22Rv1 (cell line): ENCODE measurements at regions not wholly inside any gene's neighbourhood (a gene's known extent, or its start where the extent isn't known, plus 50 kb on each side); places are given as distances from the start of the nearest gene placed in this dataset.
"Not testable (repeated sequence)": the region's sequence is repeated elsewhere in the genome, so short reads cannot be mapped to it uniquely, and the experiment has no call there.

ENCODE experiments used
- H3K27ac ChIP-seq: fragments of 450-650 bp; 2 replicates; pipeline ENCODE4 v1.5.1; 2017
- ZFX ChIP-seq: fragments of 450-650 bp; IDR thresholded peaks from 2 replicates; pipeline ENCODE4 v1.6.1; 2017; ENCODE audit warnings: antibody characterized with exemption, borderline replicate concordance
- TF ChIP-seq, protein P1 (sequence below): fragments of 450-650 bp; IDR thresholded peaks from 2 replicates; pipeline ENCODE4 v1.5.1; 2017; ENCODE audit warnings: mild to moderate bottlenecking

DNA sequence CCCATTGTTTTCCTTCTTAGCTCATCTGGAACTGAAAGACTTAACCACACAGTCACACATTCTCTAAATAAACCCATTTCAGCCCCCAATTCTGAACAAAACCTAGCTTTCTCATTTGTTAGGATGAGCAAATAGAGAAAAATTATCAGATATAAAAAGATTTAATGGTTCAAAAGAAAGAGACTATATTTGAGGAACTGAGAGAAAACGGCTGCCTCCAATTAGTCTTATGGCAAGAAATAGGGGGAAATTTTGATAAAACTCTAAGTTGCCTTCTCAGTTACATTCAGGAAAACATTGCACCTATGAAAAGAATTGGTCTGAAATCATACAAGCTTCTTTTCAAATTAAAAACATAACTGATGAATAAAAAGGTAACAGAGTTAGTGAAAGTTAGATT is 63.7 kb upstream of the ALDH1B1 start:
- TF ChIP-seq ZFX = no peak
- TF ChIP-seq, protein P1, sequence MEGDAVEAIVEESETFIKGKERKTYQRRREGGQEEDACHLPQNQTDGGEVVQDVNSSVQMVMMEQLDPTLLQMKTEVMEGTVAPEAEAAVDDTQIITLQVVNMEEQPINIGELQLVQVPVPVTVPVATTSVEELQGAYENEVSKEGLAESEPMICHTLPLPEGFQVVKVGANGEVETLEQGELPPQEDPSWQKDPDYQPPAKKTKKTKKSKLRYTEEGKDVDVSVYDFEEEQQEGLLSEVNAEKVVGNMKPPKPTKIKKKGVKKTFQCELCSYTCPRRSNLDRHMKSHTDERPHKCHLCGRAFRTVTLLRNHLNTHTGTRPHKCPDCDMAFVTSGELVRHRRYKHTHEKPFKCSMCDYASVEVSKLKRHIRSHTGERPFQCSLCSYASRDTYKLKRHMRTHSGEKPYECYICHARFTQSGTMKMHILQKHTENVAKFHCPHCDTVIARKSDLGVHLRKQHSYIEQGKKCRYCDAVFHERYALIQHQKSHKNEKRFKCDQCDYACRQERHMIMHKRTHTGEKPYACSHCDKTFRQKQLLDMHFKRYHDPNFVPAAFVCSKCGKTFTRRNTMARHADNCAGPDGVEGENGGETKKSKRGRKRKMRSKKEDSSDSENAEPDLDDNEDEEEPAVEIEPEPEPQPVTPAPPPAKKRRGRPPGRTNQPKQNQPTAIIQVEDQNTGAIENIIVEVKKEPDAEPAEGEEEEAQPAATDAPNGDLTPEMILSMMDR = no peak
- no peak overlapping the region for H3K27ac ChIP-seq

DNA sequence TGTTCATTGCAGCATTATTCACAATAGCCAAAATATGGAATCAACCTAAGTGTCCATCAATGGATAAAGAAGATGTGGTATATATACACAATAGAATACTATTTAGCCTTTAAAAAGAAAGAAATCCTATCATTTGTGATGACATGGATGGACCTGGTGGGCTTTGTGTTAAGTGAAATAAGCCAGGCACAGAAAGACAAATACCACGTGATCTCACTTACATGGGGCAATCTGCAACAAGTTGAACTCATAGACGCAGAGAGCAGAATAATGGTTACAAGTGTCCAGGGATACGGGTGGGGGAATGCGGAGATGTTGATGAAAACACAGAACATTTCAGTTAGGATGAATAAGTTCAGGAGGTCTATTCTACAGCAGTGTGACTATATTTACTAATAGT is 66.4 kb upstream of the ALDH1B1 start:
- no peak overlapping the region for H3K27ac ChIP-seq
- TF ChIP-seq ZFX = no peak
- TF ChIP-seq, protein P1 = no peak

DNA sequence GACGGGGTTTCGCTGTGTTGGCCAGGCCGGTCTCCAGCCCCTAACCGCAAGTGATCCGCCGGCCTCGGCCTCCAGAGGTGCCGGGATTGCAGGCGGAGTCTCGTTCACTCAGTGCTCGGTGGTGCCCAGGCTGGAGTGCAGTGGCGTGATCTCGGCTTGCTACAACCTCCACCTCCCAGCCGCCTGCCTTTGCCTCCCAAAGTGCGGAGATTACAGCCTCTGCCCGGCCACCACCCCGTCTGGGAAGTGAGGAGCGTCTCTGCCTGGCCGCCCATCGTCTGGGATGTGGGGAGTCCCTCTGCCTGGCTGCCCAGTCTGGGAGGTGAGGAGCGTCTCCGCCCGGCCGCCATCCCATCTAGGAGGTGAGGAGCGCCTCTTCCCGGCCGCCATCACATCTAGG is 68.3 kb upstream of the ALDH1B1 start:
- not testable (repeated sequence) for H3K27ac ChIP-seq

DNA sequence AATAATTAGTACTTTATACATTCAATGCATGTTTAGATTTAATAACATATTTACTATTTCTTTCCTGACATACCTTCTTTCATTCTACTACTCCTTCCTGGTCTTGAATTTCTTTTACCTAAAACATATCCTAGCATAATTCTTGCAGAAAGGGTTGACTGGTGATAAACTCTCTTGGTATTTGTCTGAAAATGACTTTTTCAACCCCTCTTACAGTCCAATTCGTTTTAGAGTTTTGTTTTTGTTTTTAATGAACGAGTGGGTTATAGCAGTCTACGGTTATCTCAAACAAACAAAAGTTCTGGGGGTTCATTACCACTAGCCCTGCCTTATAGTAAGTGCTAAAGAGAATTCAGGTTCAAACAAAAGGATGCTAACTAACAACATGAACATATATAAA is 69.6 kb upstream of the ALDH1B1 start:
- H3K27ac ChIP-seq = no peak overlapping the region
- no peak for TF ChIP-seq ZFX
- TF ChIP-seq, protein P1 = no peak

DNA sequence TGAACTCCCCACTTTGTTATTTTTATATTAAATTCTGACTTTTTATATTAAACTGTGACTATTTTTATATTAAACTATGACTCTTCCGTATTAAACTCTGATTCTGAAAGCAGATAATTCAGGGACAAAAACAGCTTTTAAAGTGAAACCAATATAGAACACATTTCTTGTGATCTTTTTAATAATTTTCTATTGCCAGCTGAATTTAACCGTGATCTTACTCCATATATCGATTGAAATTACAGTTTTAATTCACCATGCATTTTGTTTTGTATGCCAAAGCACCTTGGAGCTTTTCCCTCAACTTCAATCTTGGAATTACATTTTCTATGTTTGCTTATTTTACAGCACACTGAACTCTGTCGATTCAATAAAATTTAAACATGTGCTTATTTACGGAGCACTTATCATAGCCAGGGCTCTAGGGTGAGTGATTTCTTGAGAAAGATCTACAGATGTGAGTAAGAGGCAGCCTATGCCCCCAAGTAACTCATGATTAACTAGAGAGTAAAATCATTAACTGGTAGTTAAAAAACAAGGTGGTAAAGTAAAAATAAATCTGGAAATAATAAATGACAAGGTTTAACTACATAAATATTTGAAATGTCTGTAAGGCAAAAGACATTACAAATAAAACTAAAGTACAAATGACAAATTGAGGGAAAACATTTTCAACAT is 72.9 kb upstream of the ALDH1B1 start:
- no peak for TF ChIP-seq ZFX
- no peak overlapping the region for H3K27ac ChIP-seq

DNA sequence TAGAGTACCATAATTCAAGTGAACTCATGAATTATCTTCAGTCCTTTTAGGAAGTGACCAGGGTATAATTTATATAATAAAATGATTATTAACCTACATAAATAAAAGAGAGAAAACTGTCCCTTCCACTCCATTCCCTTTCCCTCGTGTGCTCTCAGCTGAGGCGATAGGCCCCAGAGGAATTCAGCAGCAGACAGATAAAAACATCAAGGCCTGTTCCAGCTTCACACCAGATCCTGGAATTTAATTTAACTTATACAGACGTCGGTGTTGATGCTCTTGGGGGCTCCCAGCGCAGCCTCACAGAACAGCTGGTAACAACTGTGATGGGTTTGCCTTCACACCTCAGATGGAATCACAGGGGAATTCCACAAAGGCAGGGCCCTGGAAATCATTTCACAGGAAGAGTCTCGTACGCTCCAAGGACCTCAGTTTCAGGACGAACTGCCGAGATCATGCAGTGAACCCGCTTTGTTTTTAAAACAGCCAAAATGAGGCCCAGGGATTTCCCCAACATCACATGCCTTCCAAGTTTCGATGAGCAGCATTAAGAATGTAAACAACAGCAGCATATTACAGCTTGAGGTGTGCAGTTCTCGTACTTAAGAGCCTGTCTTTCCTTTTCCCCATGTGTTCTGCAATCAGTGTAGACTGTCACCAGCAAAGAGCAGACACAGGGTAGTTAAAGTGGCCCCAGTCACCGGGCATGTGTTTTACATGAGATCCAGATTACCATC is 73.6 kb upstream of the ALDH1B1 start:
- H3K27ac ChIP-seq = no peak overlapping the region
- no peak for TF ChIP-seq ZFX
- TF ChIP-seq, protein P1 = no peak

DNA sequence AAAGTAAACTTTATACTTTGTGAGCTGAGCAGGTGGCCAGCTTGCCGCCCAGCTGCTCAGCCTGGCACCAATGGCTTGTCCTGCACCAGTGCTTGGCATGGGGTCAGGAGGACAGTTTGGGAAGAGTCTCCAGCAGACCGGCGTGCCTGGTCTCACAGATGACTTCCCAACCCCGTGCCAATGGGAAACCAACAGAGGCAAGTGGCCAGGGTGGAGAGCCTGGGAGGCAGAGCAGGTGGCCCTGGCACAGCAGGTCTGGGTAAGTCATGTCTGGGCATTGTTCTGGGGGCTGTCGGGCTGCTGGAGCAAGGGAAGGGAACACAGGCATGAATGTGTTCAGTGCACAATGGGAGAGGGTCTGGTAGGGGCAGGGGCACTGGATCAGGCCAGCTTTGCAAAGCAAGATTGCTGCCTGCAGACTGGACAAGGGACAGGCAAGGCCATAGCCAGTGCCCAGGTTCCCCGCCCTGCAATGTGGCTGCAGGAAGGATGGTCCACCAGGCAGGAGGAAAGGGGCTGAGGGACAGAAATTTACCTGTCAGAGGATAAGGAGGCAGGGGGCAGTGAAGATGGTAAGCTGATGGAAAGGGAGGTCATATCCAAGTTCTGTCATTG is 76.2 kb upstream of the ALDH1B1 start:
- TF ChIP-seq, protein P1 = no peak
- TF ChIP-seq ZFX = no peak
- H3K27ac ChIP-seq = no peak overlapping the region

DNA sequence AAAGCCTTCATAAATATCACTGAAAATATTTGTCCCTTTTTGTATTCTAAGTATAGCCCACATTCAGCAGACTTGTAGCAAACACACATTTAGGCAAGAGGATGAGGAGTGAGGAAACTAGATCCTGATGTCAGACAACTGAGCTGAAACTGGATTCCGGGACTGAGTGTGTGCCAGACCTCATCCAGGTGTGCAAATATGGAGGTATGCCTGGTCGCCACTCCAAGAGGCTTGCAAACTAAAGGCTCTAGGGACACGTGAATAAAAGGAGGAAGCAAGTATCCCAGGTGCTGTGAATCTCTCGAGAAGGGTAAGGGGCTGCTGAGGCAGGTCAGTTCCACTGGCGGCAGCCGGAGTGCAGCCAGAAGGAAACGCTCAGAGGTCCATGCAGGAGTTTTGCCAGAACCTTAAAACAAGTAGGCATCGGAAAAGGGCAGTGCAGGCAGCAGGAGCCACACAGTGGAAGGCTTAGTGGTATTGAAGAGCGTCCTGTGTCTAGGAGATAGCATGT is 77.4 kb upstream of the ALDH1B1 start:
- TF ChIP-seq, protein P1 = no peak
- no peak for TF ChIP-seq ZFX
- H3K27ac ChIP-seq = no peak overlapping the region
